ENCODE measurements at regions not wholly inside any gene's neighbourhood (a gene's known extent, or its start where the extent isn't known, plus 50 kb on each side); places are given as distances from the start of the nearest gene placed in this dataset.

GRCh38 chr21:17081193-17081592, 431.6 kb upstream of the CXADR start:
- TF ChIP-seq EZH2 (IDR thresholded peaks at IDR 0.05; ENCODE audit: borderline replicate concordance, low read depth, low read length, poor library complexity, severe bottlenecking) (no peak), CTCF (conservative IDR thresholded peaks at IDR 0.05; ENCODE audit: low read depth, low read length) (no peak)
- intact Hi-C loops (cut with micrococcal nuclease; ENCODE audit: unreplicated experiment): no loop called here
- no peak overlapping the region for H3K27ac ChIP-seq (ENCODE audit: low read depth, low read length, poor library complexity, severe bottlenecking)
- CTCF ChIA-PET: no interaction called here
- no peaks in the 10 kb centered on the region for H3K4me1 ChIP-seq (ENCODE audit: insufficient read depth, low read length, poor library complexity, severe bottlenecking)
- no peaks in the 10 kb centered on the region for H3K27me3 ChIP-seq (replicated peaks; ENCODE audit: insufficient read depth, low read depth, low read length, poor library complexity)
- H3K4me3 ChIP-seq (ENCODE audit: low read depth, low read length, poor library complexity, severe bottlenecking): no peak overlapping the region
- no peaks in the 10 kb centered on the region for H3K9me3 ChIP-seq (ENCODE audit: low read depth, low read length, poor library complexity, severe bottlenecking)
- POLR2A ChIA-PET (ENCODE audit: low non-redundant PET): no interaction called here
- DNase-seq (ENCODE audit: low spot score): no peak
- no TSS peak for BruUV-seq (replicated peaks)
- H3K36me3 ChIP-seq (ENCODE audit: insufficient read depth, low read length, poor library complexity, severe bottlenecking): no peaks in the 10 kb centered on the region

- Histone ChIP-seq H3K36me3 (ENCODE audit: insufficient read depth, low read length, poor library complexity, severe bottlenecking) (no peaks in the 10 kb centered on the region), H3K4me1 (ENCODE audit: insufficient read depth, low read length, poor library complexity, severe bottlenecking) (no peaks in the 10 kb centered on the region), H3K27ac (ENCODE audit: low read depth, low read length, poor library complexity, severe bottlenecking) (no peak overlapping the region), H3K27me3 (replicated peaks; ENCODE audit: insufficient read depth, low read depth, low read length, poor library complexity) (no peaks in the 10 kb centered on the region), H3K9me3 (ENCODE audit: low read depth, low read length, poor library complexity, severe bottlenecking) (no peaks in the 10 kb centered on the region), H3K4me3 (ENCODE audit: low read depth, low read length, poor library complexity, severe bottlenecking) (no peak overlapping the region)
- BruUV-seq (replicated peaks): no TSS peak
- ChIA-PET CTCF (no interaction called here), POLR2A (ENCODE audit: low non-redundant PET) (interaction anchor here (0.7 kb wide), 1 partner anchor 40 kb away, joined by 3 read pairs; no protein-coding TSS in a partner anchor)
- intact Hi-C loops (cut with micrococcal nuclease; ENCODE audit: unreplicated experiment): no loop called here
- no peak for TF ChIP-seq CTCF (conservative IDR thresholded peaks at IDR 0.05; ENCODE audit: low read depth, low read length)
- no peak for TF ChIP-seq EZH2 (IDR thresholded peaks at IDR 0.05; ENCODE audit: borderline replicate concordance, low read depth, low read length, poor library complexity, severe bottlenecking)
- no peak for DNase-seq (ENCODE audit: low spot score)
Observed at GRCh38 chr21:17082843-17083483, 429.9 kb upstream of the CXADR start.

GRCh38 chr21:17085707-17086106, 427.1 kb upstream of the CXADR start:
- intact Hi-C loops (cut with micrococcal nuclease; ENCODE audit: unreplicated experiment): no loop called here
- ChIA-PET POLR2A (ENCODE audit: low non-redundant PET) (no interaction called here), CTCF (no interaction called here)
- no TSS peak for BruUV-seq (replicated peaks)
- no peaks in the 10 kb centered on the region for H3K27me3 ChIP-seq (replicated peaks; ENCODE audit: insufficient read depth, low read depth, low read length, poor library complexity)
- no peak overlapping the region for H3K4me3 ChIP-seq (ENCODE audit: low read depth, low read length, poor library complexity, severe bottlenecking)
- H3K27ac ChIP-seq (ENCODE audit: low read depth, low read length, poor library complexity, severe bottlenecking): no peak overlapping the region
- no peaks in the 10 kb centered on the region for H3K4me1 ChIP-seq (ENCODE audit: insufficient read depth, low read length, poor library complexity, severe bottlenecking)
- no peaks in the 10 kb centered on the region for H3K36me3 ChIP-seq (ENCODE audit: insufficient read depth, low read length, poor library complexity, severe bottlenecking)
- H3K9me3 ChIP-seq (ENCODE audit: low read depth, low read length, poor library complexity, severe bottlenecking): no peaks in the 10 kb centered on the region
- TF ChIP-seq EZH2 (IDR thresholded peaks at IDR 0.05; ENCODE audit: borderline replicate concordance, low read depth, low read length, poor library complexity, severe bottlenecking) (no peak), CTCF (conservative IDR thresholded peaks at IDR 0.05; ENCODE audit: low read depth, low read length) (no peak)
- no peak for DNase-seq (ENCODE audit: low spot score)

Data from A673 (cell line).